ENCODE measurements at regions not wholly inside any gene's neighbourhood (a gene's known extent, or its start where the extent isn't known, plus 50 kb on each side); places are given as distances from the start of the nearest gene placed in this dataset.

DNA sequence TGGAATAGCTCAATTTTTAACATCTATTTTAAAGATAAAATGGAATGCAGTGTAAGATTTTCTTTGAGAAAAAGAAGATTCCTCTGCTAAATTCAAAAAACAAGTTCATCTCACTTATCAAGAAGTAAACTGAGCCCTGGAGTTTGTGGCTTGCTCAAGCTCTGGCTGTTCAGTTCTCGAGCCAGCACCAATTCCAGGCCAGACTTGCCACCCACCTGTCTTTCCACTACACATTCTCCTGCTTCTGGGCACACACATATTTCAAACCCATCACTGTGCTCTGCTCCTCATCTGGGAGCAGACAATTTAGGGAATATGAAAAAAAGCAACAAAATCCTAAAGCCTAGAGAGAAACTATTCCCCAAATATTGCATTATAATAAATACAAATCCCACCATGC lies 424.5 kb downstream of the ENC1 start:
- TF ChIP-seq, protein P1, sequence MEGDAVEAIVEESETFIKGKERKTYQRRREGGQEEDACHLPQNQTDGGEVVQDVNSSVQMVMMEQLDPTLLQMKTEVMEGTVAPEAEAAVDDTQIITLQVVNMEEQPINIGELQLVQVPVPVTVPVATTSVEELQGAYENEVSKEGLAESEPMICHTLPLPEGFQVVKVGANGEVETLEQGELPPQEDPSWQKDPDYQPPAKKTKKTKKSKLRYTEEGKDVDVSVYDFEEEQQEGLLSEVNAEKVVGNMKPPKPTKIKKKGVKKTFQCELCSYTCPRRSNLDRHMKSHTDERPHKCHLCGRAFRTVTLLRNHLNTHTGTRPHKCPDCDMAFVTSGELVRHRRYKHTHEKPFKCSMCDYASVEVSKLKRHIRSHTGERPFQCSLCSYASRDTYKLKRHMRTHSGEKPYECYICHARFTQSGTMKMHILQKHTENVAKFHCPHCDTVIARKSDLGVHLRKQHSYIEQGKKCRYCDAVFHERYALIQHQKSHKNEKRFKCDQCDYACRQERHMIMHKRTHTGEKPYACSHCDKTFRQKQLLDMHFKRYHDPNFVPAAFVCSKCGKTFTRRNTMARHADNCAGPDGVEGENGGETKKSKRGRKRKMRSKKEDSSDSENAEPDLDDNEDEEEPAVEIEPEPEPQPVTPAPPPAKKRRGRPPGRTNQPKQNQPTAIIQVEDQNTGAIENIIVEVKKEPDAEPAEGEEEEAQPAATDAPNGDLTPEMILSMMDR (IDR thresholded peaks at IDR 0.05), result no peak
- peaks cover 4% of the 10 kb centered on the region for H3K4me1 Mint-ChIP-seq
- peaks cover 37% of the 10 kb centered on the region for H3K9me3 Mint-ChIP-seq
- H3K4me3 Mint-ChIP-seq, result no peak overlapping the region
- H3K27me3 Mint-ChIP-seq (ENCODE audit: low read depth, poor library complexity), result peaks cover 3% of the 10 kb centered on the region
- no peak for DNase-seq
- peaks cover 5% of the 10 kb centered on the region for H3K36me3 Mint-ChIP-seq (ENCODE audit: low read depth)
- no peak overlapping the region for H3K27ac Mint-ChIP-seq

DNA sequence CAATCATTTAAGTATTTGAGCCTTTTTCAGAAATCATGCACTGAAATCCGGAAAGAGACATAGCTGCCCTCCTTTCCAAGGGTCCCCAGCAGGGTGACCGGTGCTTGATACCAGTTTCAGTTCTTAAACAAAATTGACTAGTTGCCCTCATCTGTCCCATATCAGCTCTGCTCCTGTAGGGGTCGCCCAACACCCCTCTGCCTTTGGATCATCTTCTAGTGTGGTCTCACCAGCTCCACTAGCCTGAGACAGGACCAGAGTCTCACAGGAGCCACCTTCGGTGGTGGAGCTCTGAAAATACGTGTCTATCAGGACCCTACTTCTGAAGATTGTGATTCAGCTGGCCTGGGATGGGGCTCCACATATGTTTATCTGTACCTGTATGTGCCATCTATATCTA lies 428.2 kb downstream of the ENC1 start:
- no peak overlapping the region for H3K27ac Mint-ChIP-seq
- no peaks in the 10 kb centered on the region for H3K36me3 Mint-ChIP-seq (ENCODE audit: low read depth)
- peak; percentile 16 for DNase-seq
- H3K4me3 Mint-ChIP-seq, result no peak overlapping the region
- H3K27me3 Mint-ChIP-seq (ENCODE audit: low read depth, poor library complexity), result peaks cover 3% of the 10 kb centered on the region
- peaks cover 4% of the 10 kb centered on the region for H3K4me1 Mint-ChIP-seq
- TF ChIP-seq, protein P1 (IDR thresholded peaks at IDR 0.05), result peak; percentile 25
- H3K9me3 Mint-ChIP-seq, result peaks cover 3% of the 10 kb centered on the region

DNA sequence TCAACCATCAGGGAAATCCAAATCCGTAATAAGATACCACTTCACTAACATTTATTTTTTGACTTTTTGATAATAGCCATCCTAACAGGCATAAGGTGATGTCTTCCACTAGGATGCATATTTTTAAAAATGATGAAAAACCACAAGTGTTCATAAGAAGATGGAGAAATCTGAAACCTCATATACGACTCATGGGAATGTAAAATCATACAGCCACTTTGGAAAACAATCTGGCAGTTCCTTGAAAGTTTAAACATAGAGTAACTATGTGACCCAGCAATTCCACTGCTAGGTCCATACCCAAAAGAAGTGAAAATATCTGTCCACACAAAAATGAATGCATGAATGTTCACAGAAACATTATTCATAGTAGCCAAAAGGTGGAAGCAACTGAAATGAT lies 431.0 kb downstream of the ENC1 start:
- TF ChIP-seq, protein P1 (IDR thresholded peaks at IDR 0.05), result no peak
- peaks cover 3% of the 10 kb centered on the region for H3K27me3 Mint-ChIP-seq (ENCODE audit: low read depth, poor library complexity)
- peaks cover 15% of the 10 kb centered on the region for H3K4me1 Mint-ChIP-seq
- no peak overlapping the region for H3K4me3 Mint-ChIP-seq
- no peaks in the 10 kb centered on the region for H3K36me3 Mint-ChIP-seq (ENCODE audit: low read depth)
- no peaks in the 10 kb centered on the region for H3K9me3 Mint-ChIP-seq
- no peak for DNase-seq
- no peak overlapping the region for H3K27ac Mint-ChIP-seq

GRCh38 chr5:74206579-74207550 lies 433.7 kb downstream of the ENC1 start:
- H3K4me3 Mint-ChIP-seq, result no peak overlapping the region
- TF ChIP-seq, protein P1 (IDR thresholded peaks at IDR 0.05), result no peak
- H3K27ac Mint-ChIP-seq, result no peak overlapping the region
- H3K36me3 Mint-ChIP-seq (ENCODE audit: low read depth), result no peaks in the 10 kb centered on the region
- DNase-seq, result no peak
- H3K4me1 Mint-ChIP-seq, result peaks cover 18% of the 10 kb centered on the region
- peaks cover 7% of the 10 kb centered on the region for H3K27me3 Mint-ChIP-seq (ENCODE audit: low read depth, poor library complexity)
- no peaks in the 10 kb centered on the region for H3K9me3 Mint-ChIP-seq

DNA sequence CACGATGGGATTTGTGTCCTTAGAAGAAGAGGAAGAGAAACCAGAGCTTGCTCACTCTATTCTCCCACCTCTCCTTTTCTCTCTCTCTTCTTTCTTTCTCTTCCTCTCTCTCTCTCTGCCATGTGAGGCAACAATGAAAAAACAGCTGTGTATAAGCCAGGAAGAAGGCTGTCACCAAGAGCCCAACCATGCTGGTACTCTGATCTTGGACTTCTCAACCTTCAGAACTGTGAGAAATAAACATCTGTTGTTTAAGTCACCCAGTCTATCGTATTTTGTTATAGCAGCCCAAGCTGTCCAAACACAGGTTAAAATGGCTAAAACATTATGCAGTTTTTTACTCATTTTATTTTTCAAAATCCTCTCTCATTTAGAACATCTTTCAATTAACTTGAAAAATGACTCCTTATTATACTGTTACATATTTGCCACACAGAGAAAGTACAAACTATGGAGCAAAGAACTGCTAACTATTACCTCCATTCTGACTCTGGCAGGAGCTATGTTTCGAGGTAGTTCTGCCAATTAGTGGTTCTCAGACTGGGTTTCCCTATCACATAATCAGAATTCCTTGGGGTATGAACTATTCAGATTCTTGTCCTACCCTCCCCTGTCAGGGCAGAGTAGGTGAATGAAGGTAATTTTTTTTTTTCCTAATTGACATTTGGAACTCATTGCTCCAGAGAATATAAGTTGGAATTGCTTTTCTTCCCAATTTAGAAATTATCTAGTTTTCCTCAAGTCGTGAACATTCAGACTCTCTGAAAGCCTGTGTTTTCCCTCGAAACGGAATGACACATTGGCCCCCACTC lies 434.6 kb downstream of the ENC1 start:
- H3K4me3 Mint-ChIP-seq, result no peak overlapping the region
- H3K4me1 Mint-ChIP-seq, result peaks cover 24% of the 10 kb centered on the region
- H3K27me3 Mint-ChIP-seq (ENCODE audit: low read depth, poor library complexity), result peaks cover 7% of the 10 kb centered on the region
- no peaks in the 10 kb centered on the region for H3K36me3 Mint-ChIP-seq (ENCODE audit: low read depth)
- H3K9me3 Mint-ChIP-seq, result no peaks in the 10 kb centered on the region
- TF ChIP-seq, protein P1 (IDR thresholded peaks at IDR 0.05), result no peak
- DNase-seq, result no peak
- H3K27ac Mint-ChIP-seq, result no peak overlapping the region
